ENCODE measurements at regions not wholly inside any gene's neighbourhood (a gene's known extent, or its start where the extent isn't known, plus 50 kb on each side); places are given as distances from the start of the nearest gene placed in this dataset.

- H3K36me3 ChIP-seq (ENCODE audit: control insufficient read depth in 2 of 2, extremely low read depth in 1 of 2, insufficient read depth in 2 of 2, low read length in 2 of 2): no peaks in the 10 kb centered on the region
- dilution Hi-C loops (cut with MboI; ENCODE audit: extremely low pct_ligation_motif_present, low sequenced_read_pairs): no loop called here
These were observed 268.5 kb upstream of the PPFIA2 start for GRCh38 chr12:82027612-82028011.

GRCh38 chr12:82025462-82025861, 266.3 kb upstream of the PPFIA2 start:
- Histone ChIP-seq H2AFZ (ENCODE audit: control insufficient read depth, low read length) (no peak overlapping the region), H3K79me2 (ENCODE audit: control insufficient read depth, insufficient read depth, low read length) (no peaks in the 10 kb centered on the region), H3K4me3 (ENCODE audit: control insufficient read depth in 2 of 3, extremely low read depth in 1 of 3, insufficient read depth in 2 of 3, low read depth in 1 of 3, low read length in 3 of 3) (no peak overlapping the region), H3K4me2 (ENCODE audit: control insufficient read depth, extremely low read depth, insufficient read depth, low read depth, low read length) (no peak overlapping the region), H3K9me1 (ENCODE audit: control insufficient read depth, extremely low read depth, insufficient read depth, low read length) (no peaks in the 10 kb centered on the region), H3K36me3 (ENCODE audit: control insufficient read depth in 2 of 2, extremely low read depth in 1 of 2, insufficient read depth in 2 of 2, low read length in 2 of 2) (no peaks in the 10 kb centered on the region), H3K4me1 (ENCODE audit: control insufficient read depth, extremely low read depth, insufficient read depth, low read length) (no peaks in the 10 kb centered on the region), H3K9me3 (ENCODE audit: control insufficient read depth, low read depth, low read length) (no peaks in the 10 kb centered on the region), H4K20me1 (ENCODE audit: control insufficient read depth, extremely low read depth, insufficient read depth, low read length) (no peaks in the 10 kb centered on the region), H3K9ac (ENCODE audit: control insufficient read depth, extremely low read depth, insufficient read depth, low read length) (no peak overlapping the region), H3K27me3 (ENCODE audit: control insufficient read depth, extremely low read depth, insufficient read depth, low read length) (no peaks in the 10 kb centered on the region), H3K27ac (ENCODE audit: control insufficient read depth, insufficient read depth, low read length) (no peak overlapping the region)
- dilution Hi-C loops (cut with MboI; ENCODE audit: extremely low pct_ligation_motif_present, low sequenced_read_pairs): no loop called here
- FAIRE-seq (no peak), DNase-seq (ENCODE audit: low read depth, low spot score) (no peak)
- TF ChIP-seq CTCF (optimal IDR thresholded peaks at IDR 0.05 in 1 of 3, IDR thresholded peaks at IDR 0.05 in 1 of 3, conservative IDR thresholded peaks at IDR 0.05 in 1 of 3; ENCODE audit: extremely low read depth in 1 of 3, insufficient read depth in 2 of 3, low read length in 3 of 3) (no peak), EZH2 (IDR thresholded peaks at IDR 0.05; ENCODE audit: low read length) (no peak)

More at GRCh38 chr12:82027612-82028011, 268.5 kb upstream of the PPFIA2 start:
- Histone ChIP-seq H3K4me1 (ENCODE audit: control insufficient read depth, extremely low read depth, insufficient read depth, low read length) (no peaks in the 10 kb centered on the region), H3K9ac (ENCODE audit: control insufficient read depth, extremely low read depth, insufficient read depth, low read length) (no peak overlapping the region), H3K4me3 (ENCODE audit: control insufficient read depth in 2 of 3, extremely low read depth in 1 of 3, insufficient read depth in 2 of 3, low read depth in 1 of 3, low read length in 3 of 3) (no peak overlapping the region), H3K4me2 (ENCODE audit: control insufficient read depth, extremely low read depth, insufficient read depth, low read depth, low read length) (no peak overlapping the region), H3K9me3 (ENCODE audit: control insufficient read depth, low read depth, low read length) (no peaks in the 10 kb centered on the region), H2AFZ (ENCODE audit: control insufficient read depth, low read length) (no peak overlapping the region), H4K20me1 (ENCODE audit: control insufficient read depth, extremely low read depth, insufficient read depth, low read length) (no peaks in the 10 kb centered on the region), H3K27me3 (ENCODE audit: control insufficient read depth, extremely low read depth, insufficient read depth, low read length) (no peaks in the 10 kb centered on the region), H3K27ac (ENCODE audit: control insufficient read depth, insufficient read depth, low read length) (no peak overlapping the region), H3K9me1 (ENCODE audit: control insufficient read depth, extremely low read depth, insufficient read depth, low read length) (no peaks in the 10 kb centered on the region), H3K79me2 (ENCODE audit: control insufficient read depth, insufficient read depth, low read length) (no peaks in the 10 kb centered on the region)
- no peak for FAIRE-seq
- no peak for DNase-seq (ENCODE audit: low read depth, low spot score)
- TF ChIP-seq CTCF (optimal IDR thresholded peaks at IDR 0.05 in 1 of 3, IDR thresholded peaks at IDR 0.05 in 1 of 3, conservative IDR thresholded peaks at IDR 0.05 in 1 of 3; ENCODE audit: extremely low read depth in 1 of 3, insufficient read depth in 2 of 3, low read length in 3 of 3): no peak
- TF ChIP-seq EZH2 (IDR thresholded peaks at IDR 0.05; ENCODE audit: low read length): no peak
